ENCODE measurements at regions not wholly inside any gene's neighbourhood (a gene's known extent, or its start where the extent isn't known, plus 50 kb on each side); places are given as distances from the start of the nearest gene placed in this dataset.

DNA sequence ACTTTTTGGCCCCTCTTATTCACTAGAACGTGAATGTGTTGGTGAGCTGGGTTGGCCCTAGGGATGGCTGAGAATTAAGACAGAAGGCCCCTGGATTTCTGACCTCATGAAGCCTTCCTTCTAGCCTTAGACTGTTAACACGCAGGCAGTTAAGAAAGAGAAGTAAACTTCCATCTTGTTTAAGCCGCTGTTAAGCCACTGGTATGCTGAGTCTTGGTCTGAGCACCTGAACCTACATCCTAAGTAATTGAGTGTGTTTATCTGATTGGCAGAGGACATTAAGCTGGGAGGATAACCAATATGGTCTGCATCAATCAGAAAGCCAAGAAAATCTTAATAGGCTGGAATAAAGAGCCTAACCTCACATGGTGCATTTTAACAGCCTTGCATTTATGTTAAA is 535.0 kb upstream of the ARID1B start:
- Histone ChIP-seq H3K9ac (ENCODE audit: insufficient read depth in 1 of 2, low read length in 2 of 2) (no peak overlapping the region), H3K36me3 (ENCODE audit: control insufficient read depth in 4 of 4, insufficient read depth in 4 of 4, low read length in 4 of 4) (no peaks in the 10 kb centered on the region), H3K9me3 (ENCODE audit: control insufficient read depth in 4 of 4, insufficient read depth in 3 of 4, low read length in 3 of 4) (no peaks in the 10 kb centered on the region), H3K27me3 (ENCODE audit: control insufficient read depth in 3 of 3, insufficient read depth in 3 of 3, low read length in 2 of 3) (no peaks in the 10 kb centered on the region), H3K4me3 (no peak overlapping the region), H3K27ac (ENCODE audit: low read depth in 1 of 2, low read length in 1 of 2) (no peak overlapping the region), H3K4me1 (ENCODE audit: control insufficient read depth in 5 of 5, insufficient read depth in 5 of 5, low read length in 5 of 5) (no peaks in the 10 kb centered on the region)
- no peak for DNase-seq
- no peak for ATAC-seq (ENCODE audit: insufficient read depth, low FRiP score)
- TF ChIP-seq, protein P1, sequence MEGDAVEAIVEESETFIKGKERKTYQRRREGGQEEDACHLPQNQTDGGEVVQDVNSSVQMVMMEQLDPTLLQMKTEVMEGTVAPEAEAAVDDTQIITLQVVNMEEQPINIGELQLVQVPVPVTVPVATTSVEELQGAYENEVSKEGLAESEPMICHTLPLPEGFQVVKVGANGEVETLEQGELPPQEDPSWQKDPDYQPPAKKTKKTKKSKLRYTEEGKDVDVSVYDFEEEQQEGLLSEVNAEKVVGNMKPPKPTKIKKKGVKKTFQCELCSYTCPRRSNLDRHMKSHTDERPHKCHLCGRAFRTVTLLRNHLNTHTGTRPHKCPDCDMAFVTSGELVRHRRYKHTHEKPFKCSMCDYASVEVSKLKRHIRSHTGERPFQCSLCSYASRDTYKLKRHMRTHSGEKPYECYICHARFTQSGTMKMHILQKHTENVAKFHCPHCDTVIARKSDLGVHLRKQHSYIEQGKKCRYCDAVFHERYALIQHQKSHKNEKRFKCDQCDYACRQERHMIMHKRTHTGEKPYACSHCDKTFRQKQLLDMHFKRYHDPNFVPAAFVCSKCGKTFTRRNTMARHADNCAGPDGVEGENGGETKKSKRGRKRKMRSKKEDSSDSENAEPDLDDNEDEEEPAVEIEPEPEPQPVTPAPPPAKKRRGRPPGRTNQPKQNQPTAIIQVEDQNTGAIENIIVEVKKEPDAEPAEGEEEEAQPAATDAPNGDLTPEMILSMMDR (IDR thresholded peaks at IDR 0.05; ENCODE audit: control extremely low read depth, extremely low read depth) = no peak
- WGBS, 2 donors = 95 to 97% methylated on average over 3 of the region's 3 CpGs

DNA sequence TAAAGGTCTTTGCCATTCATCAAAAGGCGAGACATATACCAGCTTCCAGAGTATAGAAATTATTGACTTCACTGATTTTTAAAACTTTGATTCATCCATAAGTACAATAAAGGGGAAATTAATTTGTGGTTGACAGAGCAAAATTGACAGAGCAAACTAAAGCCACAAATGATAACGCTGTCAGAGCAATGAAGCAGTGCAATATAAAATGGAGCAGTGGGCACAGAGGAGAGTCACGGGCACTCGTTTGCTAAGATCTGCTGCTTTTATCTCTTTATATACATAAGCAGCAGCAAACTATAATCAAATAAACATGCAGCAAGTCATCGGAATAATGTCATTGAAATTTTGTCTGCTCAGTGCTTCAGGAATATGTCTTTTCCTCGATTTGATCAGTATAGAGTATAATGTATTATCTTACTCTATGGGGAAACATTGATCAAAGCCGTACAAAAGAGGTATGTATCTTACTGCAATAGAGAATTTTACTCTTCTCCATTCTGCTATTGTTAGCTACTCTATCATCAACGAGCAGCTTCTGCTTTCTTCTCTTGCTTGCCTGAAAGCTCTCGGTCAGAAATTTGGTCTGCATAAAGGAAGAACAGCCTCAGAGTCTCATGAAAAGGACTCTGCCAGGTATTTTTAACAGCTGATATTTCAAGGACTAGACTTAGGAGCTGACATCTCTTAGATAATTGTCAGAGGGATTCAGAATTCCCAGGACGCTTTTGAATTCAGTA is 546.0 kb upstream of the ARID1B start:
- no peaks in the 10 kb centered on the region for H3K27me3 ChIP-seq (ENCODE audit: control insufficient read depth in 3 of 3, insufficient read depth in 3 of 3, low read length in 2 of 3)
- no peak overlapping the region for H3K9ac ChIP-seq (ENCODE audit: insufficient read depth in 1 of 2, low read length in 2 of 2)
- no peaks in the 10 kb centered on the region for H3K36me3 ChIP-seq (ENCODE audit: control insufficient read depth in 4 of 4, insufficient read depth in 4 of 4, low read length in 4 of 4)
- no peaks in the 10 kb centered on the region for H3K4me1 ChIP-seq (ENCODE audit: control insufficient read depth in 5 of 5, insufficient read depth in 5 of 5, low read length in 5 of 5)
- H3K4me3 ChIP-seq = no peak overlapping the region
- H3K9me3 ChIP-seq (ENCODE audit: control insufficient read depth in 4 of 4, insufficient read depth in 3 of 4, low read length in 3 of 4) = no peaks in the 10 kb centered on the region
- WGBS, 2 donors = 55 to 72% methylated on average over 10 of the region's 10 CpGs
- TF ChIP-seq, protein P1 (IDR thresholded peaks at IDR 0.05; ENCODE audit: control extremely low read depth, extremely low read depth) = no peak
- ATAC-seq (ENCODE audit: insufficient read depth, low FRiP score) (no peak), DNase-seq (no peak)
- no peak overlapping the region for H3K27ac ChIP-seq (ENCODE audit: low read depth in 1 of 2, low read length in 1 of 2)

DNA sequence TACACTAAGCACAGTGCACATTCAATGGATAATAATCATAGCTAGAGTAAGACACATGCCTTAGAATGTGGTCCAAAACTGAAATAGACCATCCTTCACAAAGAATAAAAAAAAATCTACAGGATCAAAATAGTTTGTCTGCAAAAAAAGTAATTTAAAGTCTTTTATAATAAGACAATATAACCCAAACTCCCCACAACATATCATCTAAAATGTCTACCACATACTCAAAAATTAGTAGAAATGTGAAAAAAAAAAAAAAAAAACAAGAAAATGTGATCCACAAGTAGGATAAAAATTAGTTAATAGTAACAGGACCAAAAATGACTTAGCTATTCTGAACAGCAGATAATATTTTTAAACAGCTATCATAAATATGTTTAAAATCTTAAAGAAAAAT is 557.2 kb upstream of the ARID1B start:
- DNase-seq (no peak), ATAC-seq (ENCODE audit: insufficient read depth, low FRiP score) (no peak)
- Histone ChIP-seq H3K36me3 (ENCODE audit: control insufficient read depth in 4 of 4, insufficient read depth in 4 of 4, low read length in 4 of 4) (no peaks in the 10 kb centered on the region), H3K9ac (ENCODE audit: insufficient read depth in 1 of 2, low read length in 2 of 2) (no peak overlapping the region), H3K4me1 (ENCODE audit: control insufficient read depth in 5 of 5, insufficient read depth in 5 of 5, low read length in 5 of 5) (no peaks in the 10 kb centered on the region), H3K27ac (ENCODE audit: low read depth in 1 of 2, low read length in 1 of 2) (no peak overlapping the region), H3K9me3 (ENCODE audit: control insufficient read depth in 4 of 4, insufficient read depth in 3 of 4, low read length in 3 of 4) (no peaks in the 10 kb centered on the region), H3K4me3 (no peak overlapping the region), H3K27me3 (ENCODE audit: control insufficient read depth in 3 of 3, insufficient read depth in 3 of 3, low read length in 2 of 3) (no peaks in the 10 kb centered on the region)
- TF ChIP-seq, protein P1 (IDR thresholded peaks at IDR 0.05; ENCODE audit: control extremely low read depth, extremely low read depth) = no peak

DNA sequence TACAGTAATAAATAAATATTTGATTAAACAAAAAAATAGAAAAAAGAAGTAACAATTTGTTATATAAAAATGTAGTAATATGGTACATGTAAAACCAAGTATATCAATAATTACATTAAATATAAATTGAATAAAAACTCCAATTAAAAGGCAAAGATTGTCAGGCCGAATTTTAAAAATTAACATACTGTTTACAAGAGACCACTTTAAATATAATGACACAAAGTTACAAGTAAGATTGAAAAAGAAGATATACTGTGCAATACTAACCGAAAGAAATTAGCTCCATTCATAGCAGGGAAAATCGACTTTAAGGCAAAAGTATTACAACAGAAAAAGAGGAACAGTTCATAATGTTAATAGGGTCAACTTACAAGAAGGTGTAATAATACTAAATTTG is 571.5 kb upstream of the ARID1B start:
- Histone ChIP-seq H3K9ac (ENCODE audit: insufficient read depth in 1 of 2, low read length in 2 of 2) (no peak overlapping the region), H3K36me3 (ENCODE audit: control insufficient read depth in 4 of 4, insufficient read depth in 4 of 4, low read length in 4 of 4) (no peaks in the 10 kb centered on the region), H3K4me1 (ENCODE audit: control insufficient read depth in 5 of 5, insufficient read depth in 5 of 5, low read length in 5 of 5) (no peaks in the 10 kb centered on the region), H3K4me3 (no peak overlapping the region), H3K27ac (ENCODE audit: low read depth in 1 of 2, low read length in 1 of 2) (no peak overlapping the region), H3K9me3 (ENCODE audit: control insufficient read depth in 4 of 4, insufficient read depth in 3 of 4, low read length in 3 of 4) (peaks cover 0 to 6% (median 1%) of the 10 kb centered on the region in 4 donors), H3K27me3 (ENCODE audit: control insufficient read depth in 3 of 3, insufficient read depth in 3 of 3, low read length in 2 of 3) (no peaks in the 10 kb centered on the region)
- ATAC-seq (ENCODE audit: insufficient read depth, low FRiP score) = no peak
- DNase-seq = no peak
- TF ChIP-seq, protein P1 (IDR thresholded peaks at IDR 0.05; ENCODE audit: control extremely low read depth, extremely low read depth) = no peak
- WGBS, 2 donors = 73 to 78% methylated on average over 3 of the region's 3 CpGs
